Neural progenitor cell (in vitro differentiated cells): ENCODE measurements at regions not wholly inside any gene's neighbourhood (a gene's known extent, or its start where the extent isn't known, plus 50 kb on each side); places are given as distances from the start of the nearest gene placed in this dataset.

Source experiments
- DNase-seq: peaks from one replicate; pipeline ENCODE4 v3.0.0-alpha.2; 2016; ENCODE audit warnings: low spot score
- H2AFZ ChIP-seq: fragments of 200-600 bp; sonication (generic); replicated peaks from 2 replicates; pipeline ENCODE4 v1.6.1; 2016; ENCODE audit warnings: antibody characterized with exemption
- H3F3A ChIP-seq: fragments of 200-600 bp; sonication (generic); 2 replicates; pipeline ENCODE4 v1.6.1; 2016; ENCODE audit warnings: antibody characterized with exemption, low read depth
- H3K27ac ChIP-seq: fragments of 200-600 bp; sonication (generic); 2 replicates; pipeline ENCODE4 v1.5.1; 2016; ENCODE audit warnings: mild to moderate bottlenecking
- H3K27me3 ChIP-seq: fragments of 200-600 bp; sonication (generic); 2 replicates; pipeline ENCODE4 v1.6.1; 2016; ENCODE audit warnings: mild to moderate bottlenecking, moderate library complexity
- H3K36me3 ChIP-seq: fragments of 200-600 bp; sonication (generic); 2 replicates; pipeline ENCODE4 v1.5.1; 2016
- H3K4me1 ChIP-seq: fragments of 200-600 bp; sonication (generic); 2 replicates; pipeline ENCODE4 v1.6.1; 2016; ENCODE audit warnings: mixed run types
- H3K4me2 ChIP-seq: fragments of 200-600 bp; sonication (generic); 2 replicates; pipeline ENCODE4 v1.6.1; 2016
- H3K4me3 ChIP-seq: fragments of 200-600 bp; sonication (generic); 2 replicates; pipeline ENCODE4 v1.5.1; 2016
- H3K79me2 ChIP-seq: fragments of 200-600 bp; sonication (generic); 2 replicates; pipeline ENCODE4 v1.6.1; 2016; ENCODE audit warnings: low read depth
- H3K9ac ChIP-seq: fragments of 200-600 bp; sonication (generic); 2 replicates; pipeline ENCODE4 v1.6.1; 2016
- H3K9me3 ChIP-seq: fragments of 200-600 bp; sonication (generic); 2 replicates; pipeline ENCODE4 v1.5.1; 2016; ENCODE audit warnings: low read depth
- H4K20me1 ChIP-seq: fragments of 200-600 bp; sonication (generic); 2 replicates; pipeline ENCODE4 v1.6.1; 2016; ENCODE audit warnings: low read depth
- H3K27ac Mint-ChIP-seq: 3 replicates; pipeline ENCODE4 v1.8.0; 2021; ENCODE audit warnings: mixed read lengths
- H3K27me3 Mint-ChIP-seq: 2 replicates; pipeline ENCODE4 v1.8.0; 2022; ENCODE audit warnings: low read depth, mild to moderate bottlenecking, inconsistent platforms, moderate library complexity, mixed read lengths; ENCODE audit not compliant: insufficient read depth
- H3K36me3 Mint-ChIP-seq: 3 replicates; pipeline ENCODE4 v1.8.0; 2021; ENCODE audit warnings: mixed read lengths
- H3K4me1 Mint-ChIP-seq: 3 replicates; pipeline ENCODE4 v1.8.0; 2021; ENCODE audit warnings: mixed read lengths
- H3K4me3 Mint-ChIP-seq: 3 replicates; pipeline ENCODE4 v1.8.0; 2021; ENCODE audit warnings: mild to moderate bottlenecking, moderate library complexity, mixed read lengths
- H3K9me3 Mint-ChIP-seq: 3 replicates; pipeline ENCODE4 v1.8.0; 2020; ENCODE audit warnings: mixed read lengths
- EZH2 ChIP-seq: fragments of 200-600 bp; sonication (generic); IDR thresholded peaks from 2 replicates; pipeline ENCODE4 v1.6.1; 2017; ENCODE audit warnings: antibody characterized with exemption, mild to moderate bottlenecking, moderate library complexity
- EZH2phosphoT487 ChIP-seq: fragments of 200-600 bp; sonication (generic); IDR thresholded peaks from 2 replicates; pipeline ENCODE4 v1.6.1; 2017; ENCODE audit warnings: antibody characterized with exemption
- TF ChIP-seq, protein P1 (sequence below): fragments of 200-600 bp; sonication (generic); IDR thresholded peaks from 2 replicates; pipeline ENCODE4 v1.5.1; 2017; ENCODE audit warnings: antibody characterized with exemption, mild to moderate bottlenecking

DNA sequence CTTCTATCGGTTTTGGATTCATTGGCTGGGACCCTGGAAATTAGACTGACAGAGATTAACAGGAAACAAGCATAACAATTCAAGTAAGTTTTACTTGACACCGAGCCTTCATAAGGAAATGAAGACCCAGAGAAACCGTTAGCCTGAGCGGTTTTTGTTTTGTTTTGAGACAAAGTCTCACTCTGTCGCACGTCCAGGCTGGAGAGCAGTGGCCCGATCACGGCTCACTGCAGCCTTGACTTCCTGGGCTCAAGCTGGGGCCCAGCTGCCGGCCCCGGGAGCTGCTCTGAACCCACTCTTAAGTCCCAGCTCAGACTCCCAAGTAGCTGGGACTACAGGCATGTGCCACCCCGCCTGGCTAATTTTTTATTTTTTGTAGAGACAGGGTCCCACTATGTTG lies 321.3 kb downstream of the SEC14L1 start:
- Histone ChIP-seq H3K9me3 (no peaks in the 10 kb centered on the region), H3K4me2 (peak overlapping the region; percentile 4), H3F3A (peaks cover 60% of the 10 kb centered on the region), H3K79me2 (peaks cover 100% of the 10 kb centered on the region), H3K4me1 (peaks cover 45% of the 10 kb centered on the region), H2AFZ (no peak overlapping the region), H3K4me3 (no peak overlapping the region), H3K27me3 (no peaks in the 10 kb centered on the region), H3K27ac (peak overlapping the region; percentile 90), H4K20me1 (peaks cover 87% of the 10 kb centered on the region), H3K9ac (no peak overlapping the region), H3K36me3 (no peaks in the 10 kb centered on the region)
- TF ChIP-seq, protein P1, sequence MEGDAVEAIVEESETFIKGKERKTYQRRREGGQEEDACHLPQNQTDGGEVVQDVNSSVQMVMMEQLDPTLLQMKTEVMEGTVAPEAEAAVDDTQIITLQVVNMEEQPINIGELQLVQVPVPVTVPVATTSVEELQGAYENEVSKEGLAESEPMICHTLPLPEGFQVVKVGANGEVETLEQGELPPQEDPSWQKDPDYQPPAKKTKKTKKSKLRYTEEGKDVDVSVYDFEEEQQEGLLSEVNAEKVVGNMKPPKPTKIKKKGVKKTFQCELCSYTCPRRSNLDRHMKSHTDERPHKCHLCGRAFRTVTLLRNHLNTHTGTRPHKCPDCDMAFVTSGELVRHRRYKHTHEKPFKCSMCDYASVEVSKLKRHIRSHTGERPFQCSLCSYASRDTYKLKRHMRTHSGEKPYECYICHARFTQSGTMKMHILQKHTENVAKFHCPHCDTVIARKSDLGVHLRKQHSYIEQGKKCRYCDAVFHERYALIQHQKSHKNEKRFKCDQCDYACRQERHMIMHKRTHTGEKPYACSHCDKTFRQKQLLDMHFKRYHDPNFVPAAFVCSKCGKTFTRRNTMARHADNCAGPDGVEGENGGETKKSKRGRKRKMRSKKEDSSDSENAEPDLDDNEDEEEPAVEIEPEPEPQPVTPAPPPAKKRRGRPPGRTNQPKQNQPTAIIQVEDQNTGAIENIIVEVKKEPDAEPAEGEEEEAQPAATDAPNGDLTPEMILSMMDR: no peak
- TF ChIP-seq EZH2phosphoT487: no peak
- no peak for TF ChIP-seq EZH2
- H3K27ac Mint-ChIP-seq: no peak overlapping the region
- no peaks in the 10 kb centered on the region for H3K9me3 Mint-ChIP-seq
- H3K36me3 Mint-ChIP-seq: peaks cover 8% of the 10 kb centered on the region
- H3K4me1 Mint-ChIP-seq: peaks cover 66% of the 10 kb centered on the region
- no peak for DNase-seq
- H3K4me3 Mint-ChIP-seq: no peak overlapping the region
- H3K27me3 Mint-ChIP-seq: peaks cover 10% of the 10 kb centered on the region

DNA sequence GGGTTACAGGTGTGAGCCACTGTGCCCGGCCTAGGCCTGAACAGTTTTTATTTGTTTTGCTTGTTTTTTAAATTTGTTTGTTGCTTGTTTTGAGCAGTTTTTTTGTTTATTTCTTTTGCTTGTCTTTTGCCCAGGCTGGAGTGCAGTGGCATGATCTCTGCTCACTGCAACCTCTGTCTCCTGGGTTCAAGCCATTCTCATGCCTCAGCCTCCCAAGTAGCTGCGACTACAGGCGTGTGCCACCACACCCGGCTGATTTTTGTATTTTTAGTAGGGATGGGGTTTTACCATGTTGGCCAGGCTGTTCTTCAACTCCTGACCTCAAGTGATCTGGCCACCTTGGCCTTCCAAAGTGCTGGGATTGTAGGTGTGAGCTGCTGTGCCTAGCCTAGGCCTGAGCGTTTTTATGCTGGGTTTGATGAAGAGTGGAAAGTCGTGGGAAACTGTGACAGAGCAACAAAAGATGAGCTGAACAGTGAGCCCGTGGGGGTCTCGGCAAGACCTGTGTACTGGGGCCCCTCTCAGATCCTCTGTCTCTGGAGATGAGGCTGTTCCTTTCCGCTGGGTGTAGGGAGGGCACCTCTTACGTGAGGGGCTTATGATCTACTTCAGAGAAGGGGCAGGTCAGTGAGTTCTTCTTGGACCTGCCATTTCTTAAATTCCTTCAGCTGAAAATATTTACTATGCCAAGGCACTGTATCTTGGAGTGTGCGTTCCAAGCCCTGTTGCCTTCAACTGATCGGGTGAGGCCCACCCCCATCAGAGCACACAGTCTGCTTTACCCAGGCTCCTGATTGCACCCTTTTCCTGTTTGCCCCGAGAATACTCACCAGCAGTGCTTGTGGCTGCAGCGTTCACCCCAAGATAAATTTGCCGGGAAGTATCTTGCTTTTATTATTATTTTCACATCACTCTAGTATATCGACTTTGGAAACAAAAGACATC lies 322.1 kb downstream of the SEC14L1 start:
- Histone ChIP-seq H3K27ac (peak overlapping the region; percentile 90), H4K20me1 (peaks cover 87% of the 10 kb centered on the region), H3K79me2 (peaks cover 100% of the 10 kb centered on the region), H3K27me3 (no peaks in the 10 kb centered on the region), H3K4me3 (no peak overlapping the region), H3K4me1 (peaks cover 53% of the 10 kb centered on the region), H3K36me3 (no peaks in the 10 kb centered on the region), H3K9ac (no peak overlapping the region), H3K4me2 (no peak overlapping the region), H3F3A (peaks cover 60% of the 10 kb centered on the region), H2AFZ (no peak overlapping the region), H3K9me3 (no peaks in the 10 kb centered on the region)
- TF ChIP-seq EZH2phosphoT487: no peak
- TF ChIP-seq EZH2: no peak
- TF ChIP-seq, protein P1: no peak
- peaks cover 8% of the 10 kb centered on the region for H3K36me3 Mint-ChIP-seq
- DNase-seq: no peak
- peaks cover 10% of the 10 kb centered on the region for H3K27me3 Mint-ChIP-seq
- H3K9me3 Mint-ChIP-seq: no peaks in the 10 kb centered on the region
- H3K4me1 Mint-ChIP-seq: peaks cover 72% of the 10 kb centered on the region
- H3K27ac Mint-ChIP-seq: peak overlapping the region; percentile 57
- H3K4me3 Mint-ChIP-seq: no peak overlapping the region

DNA sequence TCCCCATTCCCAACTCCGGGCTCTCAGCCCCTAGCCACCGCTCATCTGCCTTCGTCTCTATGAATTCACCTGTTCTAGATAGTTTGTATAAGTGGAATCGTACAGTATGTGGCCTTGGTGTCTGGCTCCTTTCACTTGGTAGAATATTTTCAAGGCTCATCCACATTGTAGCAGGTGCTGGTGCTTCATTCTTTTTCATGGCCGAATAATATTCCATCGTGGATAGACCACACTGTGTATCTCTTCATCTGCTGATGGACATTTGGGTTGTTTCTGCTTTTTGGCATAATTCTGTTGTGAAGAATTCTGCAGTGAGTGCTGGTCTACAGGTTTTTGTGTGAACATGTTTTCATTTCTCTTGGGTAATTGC lies 324.2 kb downstream of the SEC14L1 start:
- DNase-seq: no peak
- peaks cover 15% of the 10 kb centered on the region for H3K27me3 Mint-ChIP-seq
- Histone ChIP-seq H3K36me3 (no peaks in the 10 kb centered on the region), H3K27ac (peak overlapping the region; percentile 89), H3K4me1 (peaks cover 59% of the 10 kb centered on the region), H3K4me3 (no peak overlapping the region), H2AFZ (no peak overlapping the region), H3K9ac (no peak overlapping the region), H4K20me1 (peaks cover 79% of the 10 kb centered on the region), H3K79me2 (peaks cover 100% of the 10 kb centered on the region), H3K27me3 (no peaks in the 10 kb centered on the region), H3K4me2 (peak overlapping the region; percentile 78), H3F3A (peaks cover 76% of the 10 kb centered on the region), H3K9me3 (no peaks in the 10 kb centered on the region)
- no peak overlapping the region for H3K4me3 Mint-ChIP-seq
- H3K36me3 Mint-ChIP-seq: peaks cover 18% of the 10 kb centered on the region
- TF ChIP-seq EZH2 (no peak), EZH2phosphoT487 (no peak)
- TF ChIP-seq, protein P1: no peak
- H3K27ac Mint-ChIP-seq: peak overlapping the region; percentile 98
- no peaks in the 10 kb centered on the region for H3K9me3 Mint-ChIP-seq
- peaks cover 75% of the 10 kb centered on the region for H3K4me1 Mint-ChIP-seq
